Retina (tissue), 1 donor: ENCODE measurements at regions not wholly inside any gene's neighbourhood (a gene's known extent, or its start where the extent isn't known, plus 50 kb on each side); places are given as distances from the start of the nearest gene placed in this dataset.
A peak's percentile ranks its signal among the peaks of the same experiment; 100 is the strongest.
"Not testable (repeated sequence)": the region's sequence is repeated elsewhere in the genome, so short reads cannot be mapped to it uniquely, and the experiment has no call there.

ENCODE experiments used
- DNase-seq: peaks from one replicate; pipeline ENCODE4 v3.0.0-alpha.2; 2016

GRCh38 chr5:12636209-12636608 is 732.0 kb upstream of the CTNND2 start:
- no peak for DNase-seq

DNA sequence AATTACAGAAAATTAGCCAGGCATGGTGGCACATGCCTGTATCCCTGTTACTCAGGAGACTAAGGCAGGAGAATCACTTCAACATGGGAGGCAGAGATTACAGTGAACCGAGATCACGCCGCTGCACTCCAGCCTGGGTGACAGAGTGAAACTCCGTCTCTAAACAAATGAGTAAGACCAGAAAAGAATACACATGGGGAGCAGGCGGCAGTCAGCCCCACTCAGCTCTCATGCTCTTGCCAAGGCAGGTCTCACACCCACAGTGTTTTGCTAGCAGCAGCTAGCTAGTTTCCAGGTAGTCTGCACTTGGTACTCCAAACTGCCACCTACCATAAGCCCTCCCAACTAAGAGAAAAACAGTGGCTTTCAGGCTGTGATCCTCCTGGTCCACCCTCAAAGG is 722.3 kb upstream of the CTNND2 start:
- no peak for DNase-seq

GRCh38 chr5:12625667-12626263 is 721.5 kb upstream of the CTNND2 start:
- no peak for DNase-seq

DNA sequence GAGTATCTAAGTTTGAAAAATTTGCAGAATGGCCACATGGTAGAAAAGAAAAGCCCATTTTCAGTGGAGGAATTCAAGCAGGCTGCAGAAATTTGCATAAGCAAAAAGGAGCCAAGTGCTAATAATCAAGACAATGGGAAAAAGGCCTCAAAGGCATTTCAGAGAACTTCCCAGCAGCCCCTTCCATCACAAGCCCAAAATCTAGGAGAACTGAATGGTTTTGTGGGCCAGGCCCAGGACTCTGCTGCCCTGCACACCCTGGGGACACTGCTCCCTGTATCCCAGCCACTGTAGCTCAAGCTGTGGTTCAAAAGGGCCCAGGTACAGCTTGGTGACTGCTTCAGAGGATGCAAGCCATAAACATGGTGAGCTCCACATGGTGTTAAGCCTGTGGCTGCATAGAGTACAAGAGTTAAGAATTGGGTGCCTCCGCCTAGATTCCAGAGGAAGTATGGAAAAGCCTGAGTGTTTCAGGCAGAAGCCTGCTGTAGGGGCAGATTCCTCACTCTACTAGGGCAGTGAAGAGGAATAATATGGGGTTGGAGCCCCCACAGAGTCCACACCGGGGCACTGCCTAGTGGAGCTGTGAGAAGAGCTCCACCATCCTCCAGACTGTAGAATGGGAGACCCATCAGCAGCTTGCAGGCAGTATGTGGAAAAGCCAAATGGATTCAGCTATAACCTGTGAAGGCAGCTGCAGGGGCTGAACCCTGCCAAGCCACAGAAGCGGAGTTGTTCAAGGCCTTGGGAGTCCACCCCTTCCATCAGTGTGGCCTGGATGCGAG is 720.7 kb upstream of the CTNND2 start:
- DNase-seq: no peak

DNA sequence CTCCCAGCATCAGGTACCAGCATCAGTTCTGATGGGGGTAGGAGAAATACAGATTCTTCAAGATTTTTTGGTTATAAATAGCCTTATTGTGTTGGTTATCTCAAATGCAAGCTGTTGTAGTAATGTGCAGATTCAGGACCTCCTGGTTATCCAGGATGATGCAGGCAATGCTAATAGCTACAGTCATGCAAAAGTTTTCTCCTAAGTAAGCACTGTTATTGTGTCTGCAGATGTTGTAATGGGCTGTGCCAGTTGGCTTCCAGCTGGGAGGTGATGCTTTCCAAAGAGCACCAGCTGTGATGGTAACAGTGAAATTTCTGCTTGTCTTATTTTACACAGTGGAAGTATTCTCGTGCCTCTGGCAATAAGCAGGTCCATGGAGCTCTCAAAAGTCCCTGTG is 719.2 kb upstream of the CTNND2 start:
- DNase-seq: peak; percentile 3

- no peak for DNase-seq
Measured at GRCh38 chr5:12616093-12616492, 711.8 kb upstream of the CTNND2 start.

GRCh38 chr5:12615141-12615820 is 711.0 kb upstream of the CTNND2 start:
- DNase-seq: no peak

- DNase-seq: no peak
Measured at GRCh38 chr5:12614608-12615007, 710.4 kb upstream of the CTNND2 start.

DNA sequence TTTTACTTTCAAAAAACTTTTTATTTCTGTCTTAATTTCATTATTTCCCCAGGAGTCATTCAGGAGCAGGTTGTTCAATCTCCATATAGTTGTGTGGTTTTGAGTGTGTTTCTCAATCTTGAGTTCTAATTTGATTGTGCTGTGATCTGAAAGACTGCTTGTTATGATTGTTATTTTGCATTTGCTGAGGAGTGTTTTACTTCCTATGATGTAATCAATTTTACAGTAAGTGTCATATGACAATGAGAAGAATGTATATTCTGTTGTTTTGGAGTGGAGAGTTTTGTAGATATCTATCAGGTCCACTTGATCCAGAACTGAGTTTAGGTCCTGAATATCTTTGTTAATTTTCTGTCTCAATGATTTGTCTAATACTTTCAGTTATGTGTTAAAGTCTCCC is 706.9 kb upstream of the CTNND2 start:
- no peak for DNase-seq

DNA sequence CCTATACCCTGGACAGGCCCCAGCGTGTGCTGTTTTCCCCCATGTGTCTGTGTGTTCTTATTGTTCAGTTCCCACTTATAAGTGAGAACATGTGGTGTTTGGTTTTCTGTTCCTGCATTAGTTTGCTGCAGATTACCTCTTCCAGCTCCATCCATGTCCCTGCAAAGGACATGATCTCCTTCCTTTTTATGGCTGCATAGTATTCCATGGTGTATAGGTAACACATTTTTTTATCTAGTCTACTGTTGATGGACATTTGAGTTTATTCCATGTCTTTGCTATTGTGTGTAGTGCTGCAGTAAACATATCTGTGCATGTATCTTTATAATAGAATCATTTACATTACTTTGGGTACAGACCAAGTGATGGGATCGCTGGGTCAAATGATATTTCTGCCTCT is 703.6 kb upstream of the CTNND2 start:
- DNase-seq: not testable (repeated sequence)

- DNase-seq: no peak
Measured at GRCh38 chr5:12592228-12592627, 688.0 kb upstream of the CTNND2 start.

DNA sequence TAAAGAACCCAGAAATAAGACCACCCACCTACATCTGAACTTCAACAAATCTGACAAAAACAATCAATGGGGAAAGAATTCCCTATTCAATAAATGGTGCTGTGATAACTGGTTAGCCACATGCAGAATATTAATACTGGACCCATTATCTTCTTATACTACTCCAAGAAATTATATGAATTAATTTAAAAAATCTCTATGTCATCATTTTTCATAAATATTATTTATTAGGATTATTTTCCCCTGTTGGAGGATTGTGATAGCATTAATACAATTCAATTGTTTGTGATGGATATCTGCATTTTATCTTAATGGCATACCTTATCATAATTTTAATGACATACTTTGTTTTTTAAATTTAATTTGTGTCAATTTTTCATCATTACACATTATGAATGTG is 682.2 kb upstream of the CTNND2 start:
- DNase-seq: no peak

DNA sequence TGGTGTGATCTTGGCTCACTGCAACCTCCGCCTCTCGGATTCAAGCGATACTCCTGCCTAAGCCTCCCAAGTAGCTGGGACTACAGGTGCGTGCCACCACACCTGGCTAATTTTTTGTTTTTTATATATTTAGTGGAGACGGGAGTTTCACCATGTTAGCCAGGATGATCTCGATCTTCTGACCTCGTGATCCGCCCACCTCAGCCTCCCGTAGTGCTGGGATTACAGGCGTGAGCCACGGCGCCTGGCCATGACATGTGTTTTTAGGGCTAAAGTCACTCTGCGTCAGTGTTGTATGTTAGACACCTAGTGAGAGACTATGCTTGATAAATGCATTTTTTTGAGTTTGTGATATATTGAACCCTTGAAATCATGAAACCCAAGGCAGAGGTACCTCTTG is 674.6 kb upstream of the CTNND2 start:
- not testable (repeated sequence) for DNase-seq

GRCh38 chr5:12576953-12577352 is 672.7 kb upstream of the CTNND2 start:
- not testable (repeated sequence) for DNase-seq

DNA sequence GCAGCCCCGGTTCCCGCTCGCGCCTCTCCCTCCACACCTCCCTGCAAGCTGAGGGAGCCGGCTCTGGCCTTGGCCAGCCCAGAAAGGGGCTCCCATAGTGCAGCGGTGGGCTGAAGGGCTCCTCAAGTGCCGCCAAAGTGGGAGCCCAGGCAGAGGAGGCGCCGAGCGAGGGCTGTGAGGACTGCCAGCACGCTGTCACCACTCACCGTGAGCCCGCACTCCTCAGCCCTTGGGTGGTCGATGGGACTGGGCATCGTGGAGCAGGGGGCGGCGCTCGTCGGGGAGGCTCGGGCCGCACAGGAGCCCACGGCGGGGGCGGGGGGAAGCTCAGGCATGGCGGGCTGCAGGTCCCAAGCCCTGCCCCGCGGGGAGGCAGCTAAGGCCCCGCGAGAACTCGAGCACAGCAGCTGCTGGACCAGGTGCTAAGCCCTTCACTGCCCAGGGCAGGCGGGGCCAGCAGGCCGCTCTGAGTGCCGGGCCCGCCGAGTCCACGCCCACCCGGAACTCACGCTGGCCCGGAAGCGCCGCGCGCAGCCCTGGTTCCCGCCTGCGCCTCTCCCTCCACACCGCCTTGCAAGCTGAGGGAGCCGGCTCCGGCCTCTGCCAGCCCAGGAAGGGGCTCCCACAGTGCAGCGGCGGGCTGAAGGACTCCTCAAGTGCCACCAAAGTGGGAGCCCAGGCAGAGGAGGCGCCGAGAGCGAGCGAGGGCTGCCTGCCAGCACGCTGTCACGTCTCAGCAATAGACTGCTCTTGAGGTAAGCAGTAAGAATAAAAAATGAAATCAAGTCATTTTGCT is 670.2 kb upstream of the CTNND2 start:
- not testable (repeated sequence) for DNase-seq

GRCh38 chr5:12573916-12574297 is 669.7 kb upstream of the CTNND2 start:
- DNase-seq: not testable (repeated sequence)

DNA sequence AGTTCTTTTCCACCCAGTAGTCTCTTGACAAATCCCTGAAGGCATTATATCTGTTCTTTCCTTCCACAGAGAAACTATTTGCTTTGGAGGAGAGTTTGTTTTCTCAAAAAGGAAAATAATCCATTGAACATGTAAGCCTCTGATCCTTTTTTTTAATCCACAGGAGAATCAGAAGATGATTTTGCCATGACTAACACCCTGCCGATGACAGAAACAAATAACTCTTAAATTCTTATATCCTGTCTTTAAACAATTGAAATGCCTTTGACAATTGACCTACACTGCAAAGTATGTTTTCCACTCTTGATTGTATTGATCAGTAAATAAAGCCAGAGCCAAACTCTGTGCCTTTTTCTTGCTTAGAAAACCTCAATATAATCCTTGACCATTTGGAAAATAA is 666.4 kb upstream of the CTNND2 start:
- no peak for DNase-seq

DNA sequence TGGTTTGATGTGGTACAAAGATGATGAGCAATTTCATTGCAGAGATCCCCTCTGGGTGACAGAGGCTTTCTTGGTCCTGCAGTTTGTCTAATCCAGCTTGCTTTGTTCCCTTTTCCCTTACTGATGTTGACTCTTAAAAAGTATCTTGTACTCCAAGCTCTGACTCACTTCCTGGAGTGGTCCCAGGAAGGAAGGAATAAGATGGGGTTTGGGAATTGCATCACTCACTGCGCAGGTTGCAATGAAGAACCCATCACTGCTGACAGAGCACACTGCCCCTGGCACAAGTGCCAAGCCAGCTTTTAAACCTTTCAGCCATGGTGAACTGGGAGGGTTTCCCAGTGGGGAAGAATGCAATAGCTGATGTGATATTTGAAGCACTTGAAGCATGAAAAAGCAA is 662.2 kb upstream of the CTNND2 start:
- no peak for DNase-seq

- no peak for DNase-seq
Measured at GRCh38 chr5:12557012-12557411, 652.8 kb upstream of the CTNND2 start.

GRCh38 chr5:12526113-12526512 is 621.9 kb upstream of the CTNND2 start:
- no peak for DNase-seq

- DNase-seq: no peak
Measured at GRCh38 chr5:12522116-12522515, 617.9 kb upstream of the CTNND2 start.

DNA sequence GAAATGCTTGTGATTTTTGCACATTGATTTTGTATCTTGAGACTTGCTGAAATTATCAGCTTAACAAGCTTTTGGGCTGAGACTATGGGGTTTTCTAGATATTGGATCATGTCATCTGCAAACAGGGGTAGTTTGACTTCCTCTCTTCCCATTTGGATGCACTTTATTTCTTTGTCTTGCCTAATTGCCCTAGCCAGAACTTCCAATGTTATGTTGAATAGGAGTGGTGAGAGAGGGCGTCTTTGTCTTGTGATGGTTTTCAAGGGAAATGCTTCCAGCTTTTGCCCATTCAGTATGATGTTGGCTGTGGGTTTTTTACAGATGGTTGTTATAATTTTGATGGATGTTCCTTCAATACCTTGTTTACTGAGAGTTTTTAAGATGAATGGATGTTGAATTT is 600.7 kb upstream of the CTNND2 start:
- DNase-seq: not testable (repeated sequence)

DNA sequence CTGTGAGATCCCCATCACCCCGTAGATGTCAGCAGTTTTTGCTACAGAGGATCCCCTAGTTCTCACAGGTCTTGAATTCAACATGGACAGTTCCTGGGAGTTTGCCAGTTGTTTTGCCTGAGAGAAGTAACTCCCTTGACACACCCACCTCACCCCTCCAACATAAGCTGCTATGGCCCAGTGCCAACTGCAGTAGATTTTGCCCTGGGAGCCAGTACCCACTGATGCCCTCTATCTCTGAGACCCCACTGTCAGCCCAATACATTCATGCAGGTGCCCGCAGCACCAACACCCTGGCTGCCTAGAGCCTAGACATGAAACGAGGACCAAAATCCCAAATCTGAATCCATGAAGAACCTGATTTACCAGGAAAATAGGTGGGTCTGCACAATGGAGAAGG is 583.9 kb upstream of the CTNND2 start:
- DNase-seq: no peak
